LNCAP (cell line): ENCODE measurements at regions not wholly inside any gene's neighbourhood (a gene's known extent, or its start where the extent isn't known, plus 50 kb on each side); places are given as distances from the start of the nearest gene placed in this dataset.

Source experiments
- CTCF ChIP-seq: fragments of 450-650 bp; IDR thresholded peaks from 2 replicates; pipeline ENCODE4 v1.5.1; 2017; ENCODE audit warnings: mild to moderate bottlenecking

GRCh38 chr4:11609751-11610150 lies 181.1 kb upstream of the HS3ST1 start:
- TF ChIP-seq CTCF, result no peak

- TF ChIP-seq CTCF, result no peak
Measured at GRCh38 chr4:11608992-11609391, 180.3 kb upstream of the HS3ST1 start.

GRCh38 chr4:11606078-11606477 lies 177.4 kb upstream of the HS3ST1 start:
- TF ChIP-seq CTCF, result no peak

GRCh38 chr4:11605597-11605996 lies 176.9 kb upstream of the HS3ST1 start:
- no peak for TF ChIP-seq CTCF

- no peak for TF ChIP-seq CTCF
Measured at GRCh38 chr4:11604821-11605220, 176.1 kb upstream of the HS3ST1 start.

- TF ChIP-seq CTCF, result no peak
Measured at GRCh38 chr4:11603591-11604194, 175.0 kb upstream of the HS3ST1 start.

- no peak for TF ChIP-seq CTCF
Measured at GRCh38 chr4:11602606-11603340, 174.1 kb upstream of the HS3ST1 start.

- TF ChIP-seq CTCF, result no peak
Measured at GRCh38 chr4:11599064-11599463, 170.4 kb upstream of the HS3ST1 start.
